HL-60 (cell line): ENCODE measurements at regions not wholly inside any gene's neighbourhood (a gene's known extent, or its start where the extent isn't known, plus 50 kb on each side); places are given as distances from the start of the nearest gene placed in this dataset.

Source experiments
- DNase-seq, 2 experiments: peaks; one replicate each; pipeline ENCODE4 v3.0.0-alpha.2; 2010 to 2020; ENCODE audit warnings: low read depth in 1 of 2, low spot score in 1 of 2
- H3K27ac ChIP-seq: fragments of 250-450 bp; sonication (Bioruptor Pico); replicated peaks from 2 replicates; pipeline ENCODE4 v1.5.1; 2020; ENCODE audit warnings: mild to moderate bottlenecking, moderate library complexity
- H3K27me3 ChIP-seq: fragments of 250-450 bp; sonication (Bioruptor Pico); 2 replicates; pipeline ENCODE4 v1.5.1; 2021; ENCODE audit warnings: mild to moderate bottlenecking, moderate library complexity; ENCODE audit not compliant: insufficient read depth, poor library complexity, severe bottlenecking
- H3K4me3 ChIP-seq: replicated peaks from 2 replicates; pipeline ENCODE4 v1.5.1; 2011; ENCODE audit warnings: mild to moderate bottlenecking, control low read depth, low read length; ENCODE audit not compliant: insufficient read depth
- CTCF ChIP-seq: IDR thresholded peaks from one replicate; pipeline ENCODE4 v1.5.1; 2011; ENCODE audit warnings: low read length, control low read depth, inconsistent platforms; ENCODE audit not compliant: insufficient read depth
- GABPA ChIP-seq: IDR thresholded peaks from 2 replicates; pipeline ENCODE4 v1.6.1; 2012; ENCODE audit warnings: low read depth
- POLR2AphosphoS5 ChIP-seq: IDR thresholded peaks from 2 replicates; pipeline ENCODE4 v1.6.1; 2012; ENCODE audit warnings: low read depth
- SPI1 ChIP-seq: IDR thresholded peaks from 2 replicates; pipeline ENCODE4 v1.6.1; 2012; ENCODE audit warnings: low read depth, mild to moderate bottlenecking, borderline replicate concordance
- TF ChIP-seq, protein P1 (sequence below): IDR thresholded peaks from 2 replicates; pipeline ENCODE4 v1.6.1; 2012; ENCODE audit warnings: low read depth; ENCODE audit not compliant: insufficient replicate concordance

DNA sequence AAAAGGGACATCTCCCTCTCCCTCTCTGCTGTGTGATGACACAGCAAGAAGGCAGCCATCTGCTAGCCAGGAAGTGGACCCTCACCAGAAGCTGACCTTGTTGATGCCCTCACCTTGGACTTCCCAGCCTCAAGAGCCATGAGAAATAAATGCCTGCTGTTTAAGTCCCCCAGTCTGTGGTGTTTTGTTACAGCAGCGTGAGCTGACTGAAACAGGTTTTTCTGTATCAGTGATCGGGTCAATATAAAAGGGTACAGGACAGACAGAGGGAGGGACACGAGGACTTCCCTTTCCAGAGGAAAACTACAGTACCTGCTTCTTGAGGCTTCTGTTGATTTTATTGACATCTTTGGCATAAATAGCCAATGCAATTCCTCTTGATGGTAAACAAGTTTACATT lies 510.3 kb upstream of the CHAC2 start:
- no peak for TF ChIP-seq GABPA
- no peak for TF ChIP-seq POLR2AphosphoS5
- no peak for TF ChIP-seq SPI1
- no peak for TF ChIP-seq CTCF
- TF ChIP-seq, protein P1, sequence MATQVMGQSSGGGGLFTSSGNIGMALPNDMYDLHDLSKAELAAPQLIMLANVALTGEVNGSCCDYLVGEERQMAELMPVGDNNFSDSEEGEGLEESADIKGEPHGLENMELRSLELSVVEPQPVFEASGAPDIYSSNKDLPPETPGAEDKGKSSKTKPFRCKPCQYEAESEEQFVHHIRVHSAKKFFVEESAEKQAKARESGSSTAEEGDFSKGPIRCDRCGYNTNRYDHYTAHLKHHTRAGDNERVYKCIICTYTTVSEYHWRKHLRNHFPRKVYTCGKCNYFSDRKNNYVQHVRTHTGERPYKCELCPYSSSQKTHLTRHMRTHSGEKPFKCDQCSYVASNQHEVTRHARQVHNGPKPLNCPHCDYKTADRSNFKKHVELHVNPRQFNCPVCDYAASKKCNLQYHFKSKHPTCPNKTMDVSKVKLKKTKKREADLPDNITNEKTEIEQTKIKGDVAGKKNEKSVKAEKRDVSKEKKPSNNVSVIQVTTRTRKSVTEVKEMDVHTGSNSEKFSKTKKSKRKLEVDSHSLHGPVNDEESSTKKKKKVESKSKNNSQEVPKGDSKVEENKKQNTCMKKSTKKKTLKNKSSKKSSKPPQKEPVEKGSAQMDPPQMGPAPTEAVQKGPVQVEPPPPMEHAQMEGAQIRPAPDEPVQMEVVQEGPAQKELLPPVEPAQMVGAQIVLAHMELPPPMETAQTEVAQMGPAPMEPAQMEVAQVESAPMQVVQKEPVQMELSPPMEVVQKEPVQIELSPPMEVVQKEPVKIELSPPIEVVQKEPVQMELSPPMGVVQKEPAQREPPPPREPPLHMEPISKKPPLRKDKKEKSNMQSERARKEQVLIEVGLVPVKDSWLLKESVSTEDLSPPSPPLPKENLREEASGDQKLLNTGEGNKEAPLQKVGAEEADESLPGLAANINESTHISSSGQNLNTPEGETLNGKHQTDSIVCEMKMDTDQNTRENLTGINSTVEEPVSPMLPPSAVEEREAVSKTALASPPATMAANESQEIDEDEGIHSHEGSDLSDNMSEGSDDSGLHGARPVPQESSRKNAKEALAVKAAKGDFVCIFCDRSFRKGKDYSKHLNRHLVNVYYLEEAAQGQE = no peak
- no peaks in the 10 kb centered on the region for H3K27me3 ChIP-seq
- DNase-seq = no peak
- no peak overlapping the region for H3K27ac ChIP-seq
- no peak overlapping the region for H3K4me3 ChIP-seq

DNA sequence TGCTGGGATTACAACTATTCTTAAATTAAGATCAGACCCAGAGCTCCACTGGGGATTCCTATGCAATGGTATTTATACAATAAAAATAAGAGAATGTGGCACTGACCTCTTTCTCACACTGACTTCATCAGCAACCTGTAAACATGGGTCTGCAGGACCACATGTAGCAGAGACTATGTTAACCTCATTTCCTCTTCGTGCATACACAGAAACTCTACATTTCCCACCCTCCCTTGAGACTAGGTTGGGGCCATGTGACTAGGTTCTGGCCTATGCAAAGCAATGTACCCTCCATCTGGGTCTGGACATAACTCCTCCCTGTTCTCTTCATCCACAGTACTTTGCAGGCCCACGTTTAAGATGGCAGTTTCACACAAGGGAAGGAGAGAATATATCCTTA lies 514.4 kb upstream of the CHAC2 start:
- H3K4me3 ChIP-seq = no peak overlapping the region
- no peak for TF ChIP-seq CTCF
- TF ChIP-seq GABPA = no peak
- no peak for TF ChIP-seq POLR2AphosphoS5
- TF ChIP-seq SPI1 = no peak
- TF ChIP-seq, protein P1 = no peak
- H3K27me3 ChIP-seq = no peaks in the 10 kb centered on the region
- no peak for DNase-seq
- H3K27ac ChIP-seq = no peak overlapping the region

DNA sequence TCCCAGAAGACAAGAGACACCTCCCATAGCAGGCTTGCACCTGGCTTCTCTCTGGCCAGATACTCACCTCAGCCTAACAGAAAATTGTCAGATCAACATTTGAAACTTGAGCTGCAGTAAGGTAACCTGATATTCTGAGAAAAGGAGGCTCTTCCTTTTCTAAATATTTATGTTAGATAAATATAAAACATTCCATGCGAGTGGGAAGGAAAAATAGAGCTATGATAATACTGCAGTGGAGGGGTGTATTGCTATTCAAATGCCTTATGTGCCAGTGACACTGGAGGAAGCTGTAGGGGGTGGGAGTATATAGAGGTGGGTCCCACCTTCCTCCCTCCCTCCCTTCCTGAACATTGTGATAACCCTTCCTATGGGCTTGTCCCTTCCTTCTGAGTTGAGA lies 515.5 kb upstream of the CHAC2 start:
- TF ChIP-seq, protein P1 = no peak
- TF ChIP-seq GABPA (no peak), CTCF (no peak), SPI1 (no peak), POLR2AphosphoS5 (no peak)
- DNase-seq = no peak
- Histone ChIP-seq H3K4me3 (no peak overlapping the region), H3K27ac (no peak overlapping the region), H3K27me3 (no peaks in the 10 kb centered on the region)
